ENCODE measurements at regions not wholly inside any gene's neighbourhood (a gene's known extent, or its start where the extent isn't known, plus 50 kb on each side); places are given as distances from the start of the nearest gene placed in this dataset.

- TF ChIP-seq, protein P1, sequence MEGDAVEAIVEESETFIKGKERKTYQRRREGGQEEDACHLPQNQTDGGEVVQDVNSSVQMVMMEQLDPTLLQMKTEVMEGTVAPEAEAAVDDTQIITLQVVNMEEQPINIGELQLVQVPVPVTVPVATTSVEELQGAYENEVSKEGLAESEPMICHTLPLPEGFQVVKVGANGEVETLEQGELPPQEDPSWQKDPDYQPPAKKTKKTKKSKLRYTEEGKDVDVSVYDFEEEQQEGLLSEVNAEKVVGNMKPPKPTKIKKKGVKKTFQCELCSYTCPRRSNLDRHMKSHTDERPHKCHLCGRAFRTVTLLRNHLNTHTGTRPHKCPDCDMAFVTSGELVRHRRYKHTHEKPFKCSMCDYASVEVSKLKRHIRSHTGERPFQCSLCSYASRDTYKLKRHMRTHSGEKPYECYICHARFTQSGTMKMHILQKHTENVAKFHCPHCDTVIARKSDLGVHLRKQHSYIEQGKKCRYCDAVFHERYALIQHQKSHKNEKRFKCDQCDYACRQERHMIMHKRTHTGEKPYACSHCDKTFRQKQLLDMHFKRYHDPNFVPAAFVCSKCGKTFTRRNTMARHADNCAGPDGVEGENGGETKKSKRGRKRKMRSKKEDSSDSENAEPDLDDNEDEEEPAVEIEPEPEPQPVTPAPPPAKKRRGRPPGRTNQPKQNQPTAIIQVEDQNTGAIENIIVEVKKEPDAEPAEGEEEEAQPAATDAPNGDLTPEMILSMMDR (IDR thresholded peaks at IDR 0.05) = no peak
- TF ChIP-seq KDM1A (IDR thresholded peaks at IDR 0.05; ENCODE audit: low read depth) (no peak), SMC3 (IDR thresholded peaks at IDR 0.05) (no peak), HOXB13 (CRISPR knock-in tag; IDR thresholded peaks at IDR 0.05; ENCODE audit: low read depth) (no peak), POLR2A (IDR thresholded peaks at IDR 0.05; ENCODE audit: low read length) (no peak), CBX2 (IDR thresholded peaks at IDR 0.05; ENCODE audit: borderline replicate concordance, low read depth) (no peak), EP300 (IDR thresholded peaks at IDR 0.05) (no peak), RAD21 (conservative IDR thresholded peaks at IDR 0.05 in 1 of 2, IDR thresholded peaks at IDR 0.05 in 1 of 2) (no peak), HES2 (IDR thresholded peaks at IDR 0.05) (no peak), RFX5 (IDR thresholded peaks at IDR 0.05) (no peak), NFE2L2 (conservative IDR thresholded peaks at IDR 0.05; ENCODE audit: low read length) (no peak), TFCP2L1 (CRISPR knock-in tag; IDR thresholded peaks at IDR 0.05) (no peak)
- TF ChIP-seq, protein P2, sequence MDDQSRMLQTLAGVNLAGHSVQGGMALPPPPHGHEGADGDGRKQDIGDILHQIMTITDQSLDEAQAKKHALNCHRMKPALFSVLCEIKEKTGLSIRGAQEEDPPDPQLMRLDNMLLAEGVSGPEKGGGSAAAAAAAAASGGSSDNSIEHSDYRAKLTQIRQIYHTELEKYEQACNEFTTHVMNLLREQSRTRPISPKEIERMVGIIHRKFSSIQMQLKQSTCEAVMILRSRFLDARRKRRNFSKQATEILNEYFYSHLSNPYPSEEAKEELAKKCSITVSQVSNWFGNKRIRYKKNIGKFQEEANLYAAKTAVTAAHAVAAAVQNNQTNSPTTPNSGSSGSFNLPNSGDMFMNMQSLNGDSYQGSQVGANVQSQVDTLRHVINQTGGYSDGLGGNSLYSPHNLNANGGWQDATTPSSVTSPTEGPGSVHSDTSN (IDR thresholded peaks at IDR 0.05) = no peak
Observed at GRCh38 chr6:91480402-91480801, 893.5 kb upstream of the MAP3K7 start.
